Panc1 (cell line): ENCODE measurements at regions not wholly inside any gene's neighbourhood (a gene's known extent, or its start where the extent isn't known, plus 50 kb on each side); places are given as distances from the start of the nearest gene placed in this dataset.

Experiments
- POLR2AphosphoS5 ChIP-seq: IDR thresholded peaks from 2 replicates; pipeline ENCODE4 v1.6.1; 2012; ENCODE audit warnings: mild to moderate bottlenecking, low read depth, low read length, moderate library complexity
- TCF7L2 ChIP-seq: IDR thresholded peaks from 2 replicates; pipeline ENCODE4 v1.6.1; 2011; ENCODE audit warnings: mild to moderate bottlenecking, low read depth, low read length, inconsistent platforms
- TF ChIP-seq, protein P1 (sequence below): fragments of 450-650 bp; IDR thresholded peaks from 2 replicates; pipeline ENCODE4 v1.5.1; 2017; ENCODE audit warnings: mild to moderate bottlenecking

GRCh38 chr2:48048476-48049171 is 142.3 kb upstream of the FBXO11 start:
- TF ChIP-seq, protein P1, sequence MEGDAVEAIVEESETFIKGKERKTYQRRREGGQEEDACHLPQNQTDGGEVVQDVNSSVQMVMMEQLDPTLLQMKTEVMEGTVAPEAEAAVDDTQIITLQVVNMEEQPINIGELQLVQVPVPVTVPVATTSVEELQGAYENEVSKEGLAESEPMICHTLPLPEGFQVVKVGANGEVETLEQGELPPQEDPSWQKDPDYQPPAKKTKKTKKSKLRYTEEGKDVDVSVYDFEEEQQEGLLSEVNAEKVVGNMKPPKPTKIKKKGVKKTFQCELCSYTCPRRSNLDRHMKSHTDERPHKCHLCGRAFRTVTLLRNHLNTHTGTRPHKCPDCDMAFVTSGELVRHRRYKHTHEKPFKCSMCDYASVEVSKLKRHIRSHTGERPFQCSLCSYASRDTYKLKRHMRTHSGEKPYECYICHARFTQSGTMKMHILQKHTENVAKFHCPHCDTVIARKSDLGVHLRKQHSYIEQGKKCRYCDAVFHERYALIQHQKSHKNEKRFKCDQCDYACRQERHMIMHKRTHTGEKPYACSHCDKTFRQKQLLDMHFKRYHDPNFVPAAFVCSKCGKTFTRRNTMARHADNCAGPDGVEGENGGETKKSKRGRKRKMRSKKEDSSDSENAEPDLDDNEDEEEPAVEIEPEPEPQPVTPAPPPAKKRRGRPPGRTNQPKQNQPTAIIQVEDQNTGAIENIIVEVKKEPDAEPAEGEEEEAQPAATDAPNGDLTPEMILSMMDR: no peak
- TF ChIP-seq POLR2AphosphoS5: no peak
- no peak for TF ChIP-seq TCF7L2
